ENCODE measurements at regions not wholly inside any gene's neighbourhood (a gene's known extent, or its start where the extent isn't known, plus 50 kb on each side); places are given as distances from the start of the nearest gene placed in this dataset.
A peak's percentile ranks its signal among the peaks of the same experiment; 100 is the strongest.

GRCh38 chr5:159773062-159773924 lies 143.0 kb upstream of the ADRA1B start:
- WGBS (ENCODE audit: extremely low coverage, insufficient coverage, low lambda C conversion rate) = no CpG with 5 or more reads among the region's 71 CpGs
- H4K5ac ChIP-seq (ENCODE audit: low read length) = no peak overlapping the region

GRCh38 chr5:159774476-159775031 lies 141.7 kb upstream of the ADRA1B start:
- Histone ChIP-seq H3K4me2 (ENCODE audit: low read length) (no peak overlapping the region), H3K27ac (ENCODE audit: low read depth, low read length) (no peak overlapping the region), H3K27me3 (ENCODE audit: insufficient read depth, low read length, poor library complexity) (no peaks in the 10 kb centered on the region), H2AK5ac (ENCODE audit: low read length) (no peak overlapping the region), H3K79me2 (ENCODE audit: control insufficient read depth, insufficient read depth, low read length) (no peaks in the 10 kb centered on the region), H3K4ac (ENCODE audit: low read depth, low read length) (no peak overlapping the region), H2BK15ac (replicated peaks; ENCODE audit: low read depth) (no peak overlapping the region), H3K36me3 (ENCODE audit: control insufficient read depth, insufficient read depth, low read length) (no peaks in the 10 kb centered on the region), H2BK5ac (ENCODE audit: low read length) (no peak overlapping the region), H3K23ac (ENCODE audit: low read length) (no peak overlapping the region), H2BK120ac (ENCODE audit: low read depth, low read length) (no peak overlapping the region), H4K8ac (ENCODE audit: low read depth, low read length) (no peak overlapping the region), H3K56ac (ENCODE audit: low read length) (no peak overlapping the region), H3K9ac (ENCODE audit: low read length) (no peak overlapping the region), H3K4me1 (ENCODE audit: control insufficient read depth, low read depth, low read length) (no peaks in the 10 kb centered on the region), H4K5ac (ENCODE audit: low read length) (no peak overlapping the region), H3K18ac (ENCODE audit: low read length) (no peak overlapping the region), H3K4me3 (ENCODE audit: low read length) (no peak overlapping the region), H3K79me1 (ENCODE audit: low read length) (no peaks in the 10 kb centered on the region)
- WGBS (ENCODE audit: extremely low coverage, insufficient coverage, low lambda C conversion rate) = no CpG with 5 or more reads among the region's 9 CpGs
- DNase-seq = peak; percentile 55

More at GRCh38 chr5:159773062-159773924, 143.0 kb upstream of the ADRA1B start:
- Histone ChIP-seq H3K4me1 (ENCODE audit: control insufficient read depth, low read depth, low read length) (no peaks in the 10 kb centered on the region), H4K8ac (ENCODE audit: low read depth, low read length) (no peak overlapping the region), H2AK5ac (ENCODE audit: low read length) (no peak overlapping the region), H3K4me3 (ENCODE audit: low read length) (no peak overlapping the region), H2BK15ac (replicated peaks; ENCODE audit: low read depth) (no peak overlapping the region), H3K79me2 (ENCODE audit: control insufficient read depth, insufficient read depth, low read length) (no peaks in the 10 kb centered on the region), H3K18ac (ENCODE audit: low read length) (no peak overlapping the region), H3K23ac (ENCODE audit: low read length) (peak overlapping the region; percentile 66), H3K79me1 (ENCODE audit: low read length) (no peaks in the 10 kb centered on the region), H2BK120ac (ENCODE audit: low read depth, low read length) (no peak overlapping the region), H3K56ac (ENCODE audit: low read length) (peak overlapping the region; percentile 70), H3K4me2 (ENCODE audit: low read length) (peak overlapping the region; percentile 59), H2BK5ac (ENCODE audit: low read length) (no peak overlapping the region), H3K9ac (ENCODE audit: low read length) (peak overlapping the region; percentile 58), H3K4ac (ENCODE audit: low read depth, low read length) (no peak overlapping the region), H3K27ac (ENCODE audit: low read depth, low read length) (no peak overlapping the region), H3K36me3 (ENCODE audit: control insufficient read depth, insufficient read depth, low read length) (no peaks in the 10 kb centered on the region), H3K27me3 (ENCODE audit: insufficient read depth, low read length, poor library complexity) (no peaks in the 10 kb centered on the region)
- DNase-seq = peak; percentile 66

GRCh38 chr5:159775890-159776289 lies 140.4 kb upstream of the ADRA1B start:
- Histone ChIP-seq H3K9ac (ENCODE audit: low read length) (no peak overlapping the region), H3K23ac (ENCODE audit: low read length) (no peak overlapping the region), H3K36me3 (ENCODE audit: control insufficient read depth, insufficient read depth, low read length) (no peaks in the 10 kb centered on the region), H3K4ac (ENCODE audit: low read depth, low read length) (no peak overlapping the region), H3K79me2 (ENCODE audit: control insufficient read depth, insufficient read depth, low read length) (no peaks in the 10 kb centered on the region), H3K4me2 (ENCODE audit: low read length) (no peak overlapping the region), H2BK15ac (replicated peaks; ENCODE audit: low read depth) (no peak overlapping the region), H3K4me3 (ENCODE audit: low read length) (no peak overlapping the region), H2AK5ac (ENCODE audit: low read length) (no peak overlapping the region), H4K5ac (ENCODE audit: low read length) (no peak overlapping the region), H2BK120ac (ENCODE audit: low read depth, low read length) (no peak overlapping the region), H3K79me1 (ENCODE audit: low read length) (no peaks in the 10 kb centered on the region), H2BK5ac (ENCODE audit: low read length) (no peak overlapping the region), H3K27me3 (ENCODE audit: insufficient read depth, low read length, poor library complexity) (no peaks in the 10 kb centered on the region), H3K56ac (ENCODE audit: low read length) (no peak overlapping the region), H3K27ac (ENCODE audit: low read depth, low read length) (no peak overlapping the region), H3K4me1 (ENCODE audit: control insufficient read depth, low read depth, low read length) (no peaks in the 10 kb centered on the region), H4K8ac (ENCODE audit: low read depth, low read length) (no peak overlapping the region), H3K18ac (ENCODE audit: low read length) (no peak overlapping the region)
- no peak for DNase-seq
- WGBS (ENCODE audit: extremely low coverage, insufficient coverage, low lambda C conversion rate) = no CpG with 5 or more reads among the region's 3 CpGs

GRCh38 chr5:159777049-159777660 lies 139.1 kb upstream of the ADRA1B start:
- no peak overlapping the region for H3K9ac ChIP-seq (ENCODE audit: low read length)
- no peaks in the 10 kb centered on the region for H3K36me3 ChIP-seq (ENCODE audit: control insufficient read depth, insufficient read depth, low read length)
- H3K79me1 ChIP-seq (ENCODE audit: low read length) = no peaks in the 10 kb centered on the region
- H3K27me3 ChIP-seq (ENCODE audit: insufficient read depth, low read length, poor library complexity) = no peaks in the 10 kb centered on the region
- no peak overlapping the region for H3K4me2 ChIP-seq (ENCODE audit: low read length)
- no peak overlapping the region for H2AK5ac ChIP-seq (ENCODE audit: low read length)
- no peak overlapping the region for H3K23ac ChIP-seq (ENCODE audit: low read length)
- H3K27ac ChIP-seq (ENCODE audit: low read depth, low read length) = no peak overlapping the region
- no peak overlapping the region for H3K4ac ChIP-seq (ENCODE audit: low read depth, low read length)
- H3K18ac ChIP-seq (ENCODE audit: low read length) = no peak overlapping the region
- H2BK120ac ChIP-seq (ENCODE audit: low read depth, low read length) = no peak overlapping the region
- H4K8ac ChIP-seq (ENCODE audit: low read depth, low read length) = no peak overlapping the region
- H3K79me2 ChIP-seq (ENCODE audit: control insufficient read depth, insufficient read depth, low read length) = no peaks in the 10 kb centered on the region
- H3K4me3 ChIP-seq (ENCODE audit: low read length) = no peak overlapping the region
- H3K56ac ChIP-seq (ENCODE audit: low read length) = no peak overlapping the region
- no peak overlapping the region for H2BK5ac ChIP-seq (ENCODE audit: low read length)
- H3K4me1 ChIP-seq (ENCODE audit: control insufficient read depth, low read depth, low read length) = no peaks in the 10 kb centered on the region
- no peak for DNase-seq
- H2BK15ac ChIP-seq (replicated peaks; ENCODE audit: low read depth) = no peak overlapping the region
- no peak overlapping the region for H4K5ac ChIP-seq (ENCODE audit: low read length)
- no CpG with 5 or more reads among the region's 9 CpGs for whole genome bisulfite sequencing (ENCODE audit: extremely low coverage, insufficient coverage, low lambda C conversion rate)

- Histone ChIP-seq H3K27ac (ENCODE audit: low read depth, low read length) (no peak overlapping the region), H3K56ac (ENCODE audit: low read length) (no peak overlapping the region), H4K5ac (ENCODE audit: low read length) (no peak overlapping the region), H3K27me3 (ENCODE audit: insufficient read depth, low read length, poor library complexity) (no peaks in the 10 kb centered on the region), H3K23ac (ENCODE audit: low read length) (no peak overlapping the region), H2BK120ac (ENCODE audit: low read depth, low read length) (no peak overlapping the region), H3K79me1 (ENCODE audit: low read length) (no peaks in the 10 kb centered on the region), H3K18ac (ENCODE audit: low read length) (no peak overlapping the region), H3K9ac (ENCODE audit: low read length) (no peak overlapping the region), H2BK5ac (ENCODE audit: low read length) (no peak overlapping the region), H3K4me3 (ENCODE audit: low read length) (no peak overlapping the region), H4K8ac (ENCODE audit: low read depth, low read length) (no peak overlapping the region), H3K4me1 (ENCODE audit: control insufficient read depth, low read depth, low read length) (no peaks in the 10 kb centered on the region), H3K4ac (ENCODE audit: low read depth, low read length) (no peak overlapping the region), H3K4me2 (ENCODE audit: low read length) (no peak overlapping the region), H2BK15ac (replicated peaks; ENCODE audit: low read depth) (no peak overlapping the region), H3K79me2 (ENCODE audit: control insufficient read depth, insufficient read depth, low read length) (no peaks in the 10 kb centered on the region), H3K36me3 (ENCODE audit: control insufficient read depth, insufficient read depth, low read length) (no peaks in the 10 kb centered on the region), H2AK5ac (ENCODE audit: low read length) (no peak overlapping the region)
- no peak for DNase-seq
- no CpG with 5 or more reads among the region's 4 CpGs for WGBS (ENCODE audit: extremely low coverage, insufficient coverage, low lambda C conversion rate)
Observed at GRCh38 chr5:159779481-159779880, 136.8 kb upstream of the ADRA1B start.
